GM18508 (cell line): ENCODE measurements at regions not wholly inside any gene's neighbourhood (a gene's known extent, or its start where the extent isn't known, plus 50 kb on each side); places are given as distances from the start of the nearest gene placed in this dataset.

Experiments used
- ATAC-seq: cut with Tn5 transposase; IDR thresholded peaks from one replicate; pipeline ENCODE4 v1.9.1; 2021; ENCODE audit warnings: moderate number of reproducible peaks; ENCODE audit not compliant: insufficient read depth, unreplicated experiment

DNA sequence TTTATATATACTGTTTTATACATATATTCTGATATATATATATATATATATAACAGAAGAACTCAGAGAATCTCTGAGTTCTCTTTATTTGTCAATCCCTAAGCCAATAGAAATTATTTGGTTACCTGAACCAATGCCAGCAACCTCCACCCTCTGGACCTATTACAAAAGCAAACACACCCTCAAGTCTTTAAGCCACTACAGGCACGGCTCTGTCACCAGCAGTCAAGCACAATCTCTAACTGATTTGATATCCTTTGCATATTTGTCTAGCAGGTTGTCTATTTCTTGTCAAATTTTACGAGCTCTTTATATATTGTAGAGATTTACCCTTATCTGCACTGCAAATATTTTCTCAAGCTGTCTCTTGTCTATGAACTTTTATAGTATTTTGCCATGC, 66.6 kb upstream of the TOPAZ1 start:
- no peak for ATAC-seq

DNA sequence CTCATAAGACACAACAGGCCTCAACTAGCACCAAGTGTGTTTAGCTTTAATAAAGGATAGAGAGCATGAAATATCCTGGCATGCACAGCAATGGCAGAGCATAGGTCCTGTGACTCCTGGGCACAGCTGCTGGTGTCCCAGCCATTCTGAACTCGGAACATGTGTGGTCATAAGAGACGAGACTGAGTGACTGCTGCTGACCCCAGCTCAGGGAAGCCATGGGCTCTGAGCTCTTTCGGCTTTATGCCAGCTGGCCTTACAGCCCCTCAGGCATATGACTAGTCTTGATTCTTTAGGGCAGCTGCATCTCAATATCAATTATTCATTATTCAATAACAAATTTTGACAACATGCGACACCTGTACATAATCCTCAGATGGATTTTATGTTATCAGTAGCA, 62.4 kb upstream of the TOPAZ1 start:
- no peak for ATAC-seq

DNA sequence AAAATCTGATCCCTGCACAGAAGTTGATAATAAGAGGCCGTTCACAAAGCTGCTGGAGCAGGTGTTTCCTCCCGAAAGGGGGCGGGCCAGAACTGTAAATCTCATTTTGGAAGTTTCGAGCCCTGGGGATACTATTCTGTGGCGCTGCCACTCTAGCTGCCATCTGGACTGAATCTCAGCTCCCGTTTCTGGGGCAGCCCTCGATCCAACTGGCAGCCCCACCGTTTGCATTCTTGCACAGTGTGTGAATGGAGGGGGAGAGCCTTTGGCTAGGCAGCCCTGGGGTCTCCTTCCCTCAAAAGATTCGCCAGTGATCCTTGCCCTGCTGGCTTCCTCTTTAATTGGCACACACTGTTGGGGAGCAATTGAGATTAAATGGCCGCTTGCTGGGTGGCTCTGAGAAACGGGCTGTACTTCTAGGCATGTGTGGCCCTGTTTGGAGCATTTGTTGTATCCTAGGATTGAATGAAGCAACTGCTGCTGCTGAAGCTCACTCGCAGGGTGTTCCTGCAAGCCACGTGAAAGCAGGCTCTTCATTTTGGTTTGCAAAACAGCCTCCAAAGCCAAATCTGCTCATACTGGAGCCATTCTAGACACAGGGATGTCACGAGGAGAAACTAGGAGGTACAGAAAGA, 57.2 kb upstream of the TOPAZ1 start:
- no peak for ATAC-seq

DNA sequence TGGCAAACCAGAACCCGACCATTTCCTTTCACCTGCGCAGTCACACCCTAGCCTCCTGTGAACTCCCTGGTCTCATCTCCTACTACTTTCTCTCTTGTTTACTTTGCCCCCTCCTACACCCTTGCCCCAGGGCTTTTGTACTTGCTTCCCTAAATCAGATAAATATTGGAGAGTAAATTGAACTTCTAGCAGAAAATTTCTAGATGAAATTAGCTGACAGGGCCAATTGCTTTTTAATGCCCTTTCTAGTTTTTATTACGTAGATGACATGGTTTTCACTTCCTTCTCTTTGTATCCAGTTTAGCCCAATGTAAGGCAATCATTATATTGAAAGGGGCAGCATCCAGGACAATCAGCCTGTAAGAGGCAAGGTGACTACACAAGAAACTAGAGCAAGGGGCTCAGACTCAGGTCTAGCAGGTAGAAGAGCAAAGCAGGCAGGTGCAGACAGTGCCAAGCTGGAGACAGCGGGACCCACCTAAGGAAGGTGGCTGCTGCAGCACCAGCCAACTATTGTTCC, 56.2 kb upstream of the TOPAZ1 start:
- ATAC-seq = no peak

DNA sequence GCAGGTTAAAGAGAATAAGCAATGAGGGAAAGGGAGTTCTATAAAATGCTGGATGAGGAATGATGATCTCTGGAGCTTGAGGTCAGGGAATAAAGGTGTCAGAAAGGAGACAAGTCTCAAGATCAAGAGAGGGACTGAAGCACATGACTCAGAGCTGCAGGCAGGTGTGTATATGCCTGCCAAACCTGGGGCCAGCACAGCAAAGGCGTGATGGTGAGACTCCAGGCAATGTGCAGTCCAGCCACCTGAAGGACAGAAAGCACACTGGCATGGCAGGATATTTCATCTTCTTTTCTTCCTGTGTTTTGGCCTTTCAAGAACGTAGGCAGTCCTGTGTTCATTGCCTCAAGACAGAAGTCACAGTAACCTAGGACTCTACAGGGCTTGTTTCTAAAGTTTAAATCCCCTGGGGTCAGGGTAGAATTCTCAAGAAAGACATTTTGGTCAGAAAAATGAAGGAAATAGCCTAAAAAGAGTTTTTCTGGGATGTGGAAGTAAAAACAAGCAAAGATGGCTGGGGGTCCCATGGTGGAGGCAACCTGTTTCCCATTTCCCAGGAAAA, 55.5 kb upstream of the TOPAZ1 start:
- ATAC-seq = no peak

DNA sequence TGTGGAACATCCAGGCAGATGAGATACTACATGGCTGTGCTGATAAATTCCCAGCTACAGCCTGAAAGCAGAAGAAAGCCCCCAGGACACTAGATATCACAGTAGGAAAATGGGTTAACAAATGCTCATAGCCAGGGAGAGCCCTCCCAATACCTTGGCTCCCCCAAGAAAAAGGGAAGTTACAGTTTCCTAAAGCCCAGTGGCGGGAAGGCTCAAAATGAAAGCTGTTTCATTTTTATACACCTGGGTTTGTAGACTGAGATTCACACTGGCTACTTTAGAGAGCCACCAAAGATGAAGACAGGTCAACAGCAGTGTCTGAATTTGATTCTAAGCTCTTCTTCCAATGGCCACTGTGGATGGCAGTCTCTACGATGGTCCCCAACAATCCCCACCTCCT, 55.0 kb upstream of the TOPAZ1 start:
- ATAC-seq = no peak
